GM12873 (cell line): ENCODE measurements at regions not wholly inside any gene's neighbourhood (a gene's known extent, or its start where the extent isn't known, plus 50 kb on each side); places are given as distances from the start of the nearest gene placed in this dataset.

Experiments used
- TF ChIP-seq, protein P1 (sequence below): IDR thresholded peaks from 2 replicates; pipeline ENCODE4 v1.5.1; 2012; ENCODE audit warnings: low read depth, mild to moderate bottlenecking, moderate library complexity, low read length, control low read depth; ENCODE audit not compliant: insufficient read depth; ENCODE audit errors: missing control alignments

DNA sequence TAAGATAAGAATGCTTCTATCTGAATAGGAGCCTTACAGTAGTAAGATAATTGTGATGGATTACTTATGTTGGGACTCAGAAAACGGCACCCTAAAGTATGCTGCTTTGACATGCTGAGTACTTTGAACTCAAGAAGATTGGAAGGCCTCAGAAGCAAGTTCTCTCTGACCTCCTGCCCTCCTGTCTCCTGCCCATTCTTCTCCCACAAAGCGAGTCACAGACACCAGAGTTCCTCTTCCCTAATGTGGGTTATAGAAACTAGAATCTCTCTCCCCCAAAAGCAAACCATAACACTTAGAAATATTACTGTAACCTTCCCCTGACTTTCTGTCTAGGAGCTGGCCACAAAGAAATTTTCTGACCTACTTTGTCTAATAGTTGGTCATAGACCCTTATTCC lies 76.5 kb downstream of the DDIT4L start:
- TF ChIP-seq, protein P1, sequence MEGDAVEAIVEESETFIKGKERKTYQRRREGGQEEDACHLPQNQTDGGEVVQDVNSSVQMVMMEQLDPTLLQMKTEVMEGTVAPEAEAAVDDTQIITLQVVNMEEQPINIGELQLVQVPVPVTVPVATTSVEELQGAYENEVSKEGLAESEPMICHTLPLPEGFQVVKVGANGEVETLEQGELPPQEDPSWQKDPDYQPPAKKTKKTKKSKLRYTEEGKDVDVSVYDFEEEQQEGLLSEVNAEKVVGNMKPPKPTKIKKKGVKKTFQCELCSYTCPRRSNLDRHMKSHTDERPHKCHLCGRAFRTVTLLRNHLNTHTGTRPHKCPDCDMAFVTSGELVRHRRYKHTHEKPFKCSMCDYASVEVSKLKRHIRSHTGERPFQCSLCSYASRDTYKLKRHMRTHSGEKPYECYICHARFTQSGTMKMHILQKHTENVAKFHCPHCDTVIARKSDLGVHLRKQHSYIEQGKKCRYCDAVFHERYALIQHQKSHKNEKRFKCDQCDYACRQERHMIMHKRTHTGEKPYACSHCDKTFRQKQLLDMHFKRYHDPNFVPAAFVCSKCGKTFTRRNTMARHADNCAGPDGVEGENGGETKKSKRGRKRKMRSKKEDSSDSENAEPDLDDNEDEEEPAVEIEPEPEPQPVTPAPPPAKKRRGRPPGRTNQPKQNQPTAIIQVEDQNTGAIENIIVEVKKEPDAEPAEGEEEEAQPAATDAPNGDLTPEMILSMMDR: no peak

DNA sequence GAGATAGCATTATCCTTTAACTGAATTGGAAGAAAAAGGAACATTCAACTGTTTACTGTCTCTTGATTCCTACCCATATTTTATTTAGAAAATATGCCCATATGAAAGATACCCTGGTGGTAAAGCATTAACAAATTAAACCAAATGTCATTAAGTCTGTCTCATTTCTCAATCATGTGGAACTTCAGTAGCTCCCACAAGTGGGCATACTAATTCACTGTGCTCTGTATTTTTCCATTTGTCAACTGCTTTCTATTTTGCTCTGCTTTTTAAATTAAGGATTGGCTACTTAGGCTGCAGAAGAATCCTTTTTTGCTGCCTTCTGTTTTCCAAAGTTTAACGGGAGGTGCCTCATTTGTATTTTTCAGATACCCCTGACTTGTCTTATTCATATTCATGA lies 77.2 kb downstream of the DDIT4L start:
- TF ChIP-seq, protein P1: no peak

DNA sequence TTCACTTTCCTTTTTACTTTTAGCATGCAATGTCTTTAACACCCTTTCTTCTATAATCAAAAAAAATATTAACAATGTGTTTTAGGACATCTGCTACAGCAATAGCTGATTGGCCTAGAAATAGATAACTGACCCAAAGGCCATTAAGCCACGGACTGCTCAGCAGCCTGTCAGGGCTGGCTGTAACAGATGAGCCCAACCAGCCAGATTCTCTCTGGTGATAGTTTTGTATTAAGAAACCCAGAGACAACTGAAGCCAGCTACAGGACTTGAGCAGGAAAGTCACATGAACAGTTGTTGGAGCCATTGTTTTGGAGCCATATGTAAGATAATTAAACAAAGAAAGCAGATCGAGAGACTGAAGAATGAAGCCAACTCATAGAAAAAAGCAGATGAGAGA lies 80.3 kb downstream of the DDIT4L start:
- TF ChIP-seq, protein P1: no peak

DNA sequence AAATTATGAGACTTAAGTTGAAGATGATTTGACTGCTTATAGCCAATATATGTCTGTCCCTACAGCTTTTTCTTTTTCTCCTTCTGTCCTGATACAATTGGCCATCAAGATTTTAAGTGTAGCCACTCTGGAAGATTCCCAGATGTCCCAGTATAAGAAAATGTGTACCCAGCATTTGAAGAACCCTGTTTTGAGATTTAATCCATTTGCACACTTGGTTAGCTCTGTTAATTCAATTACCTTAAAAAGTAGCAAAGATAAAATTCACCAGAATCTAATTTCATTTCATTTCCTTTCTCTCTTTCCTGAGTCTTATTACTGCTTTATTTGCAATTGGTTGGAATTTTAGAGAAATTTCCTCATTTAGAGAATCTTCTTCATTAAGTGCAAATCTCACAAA lies 81.4 kb downstream of the DDIT4L start:
- TF ChIP-seq, protein P1: no peak

DNA sequence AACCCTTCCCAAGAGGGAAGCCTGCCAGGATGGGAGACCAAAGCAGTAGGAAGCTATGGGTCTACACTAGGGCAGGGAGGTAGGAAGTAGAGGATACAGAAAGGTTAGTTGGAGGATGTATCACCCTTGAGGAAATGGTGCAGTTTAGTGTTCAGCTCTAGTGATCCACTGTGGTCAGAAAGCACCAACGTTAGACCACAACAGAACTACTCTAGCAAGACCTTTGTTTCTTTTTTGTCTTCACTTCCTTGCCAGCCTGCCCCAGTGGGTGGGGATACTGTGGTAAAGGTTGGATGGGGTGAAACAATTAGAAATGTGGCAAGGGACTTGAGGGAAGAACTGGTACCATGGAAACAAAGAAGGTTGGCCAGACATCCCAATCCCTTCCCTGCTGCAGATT lies 83.3 kb downstream of the DDIT4L start:
- TF ChIP-seq, protein P1: no peak

DNA sequence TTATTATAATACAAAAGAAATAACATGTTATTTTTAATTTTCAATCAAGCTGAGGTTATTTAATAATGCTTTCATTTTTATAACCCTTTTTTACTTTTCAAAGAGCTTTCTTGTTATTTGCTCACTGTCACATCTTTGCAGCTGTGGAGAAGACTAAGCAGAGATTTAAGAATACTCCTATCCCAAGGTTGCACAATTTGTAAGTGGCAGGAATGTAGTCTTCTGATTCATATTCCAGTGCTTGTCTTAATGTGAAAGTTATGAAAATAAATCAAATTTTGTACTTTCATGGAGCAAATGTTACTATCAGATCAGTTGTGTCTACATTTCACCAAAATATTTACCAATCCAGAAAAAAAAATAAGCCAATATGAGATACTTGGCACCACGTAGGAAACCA lies 86.6 kb downstream of the DDIT4L start:
- TF ChIP-seq, protein P1: no peak

DNA sequence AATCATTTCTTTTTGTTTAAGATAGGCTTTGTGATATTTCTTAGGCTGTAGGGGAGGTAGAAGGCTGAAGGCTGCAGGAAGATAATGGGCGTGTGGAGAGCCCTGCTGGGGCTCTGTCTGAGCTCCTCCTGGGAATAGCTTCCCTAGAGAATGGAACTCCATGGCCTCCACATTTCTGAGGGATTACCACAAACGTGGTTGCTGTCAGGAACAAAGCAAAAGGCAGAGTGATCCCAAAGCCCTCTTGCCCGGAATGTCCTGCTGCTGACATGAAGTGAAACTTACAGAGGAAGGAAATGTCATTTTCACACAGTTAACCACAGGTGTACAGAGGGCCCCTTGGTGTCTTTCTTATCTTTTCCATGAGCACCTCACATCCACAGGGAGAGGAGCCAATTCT lies 89.3 kb downstream of the DDIT4L start:
- TF ChIP-seq, protein P1: no peak
